GM18868 (cell line): ENCODE measurements at regions not wholly inside any gene's neighbourhood (a gene's known extent, or its start where the extent isn't known, plus 50 kb on each side); places are given as distances from the start of the nearest gene placed in this dataset.
"Not testable (repeated sequence)": the region's sequence is repeated elsewhere in the genome, so short reads cannot be mapped to it uniquely, and the experiment has no call there.

ENCODE experiments used
- ATAC-seq: cut with Tn5 transposase; IDR thresholded peaks from one replicate; pipeline ENCODE4 v1.9.1; 2021; ENCODE audit warnings: mild to moderate bottlenecking, moderate library complexity; ENCODE audit not compliant: unreplicated experiment

GRCh38 chr18:38646296-38646695, 1080.7 kb upstream of the CELF4 start:
- no peak for ATAC-seq

- ATAC-seq = no peak
These were observed 1079.5 kb upstream of the CELF4 start for GRCh38 chr18:38644875-38645641.

DNA sequence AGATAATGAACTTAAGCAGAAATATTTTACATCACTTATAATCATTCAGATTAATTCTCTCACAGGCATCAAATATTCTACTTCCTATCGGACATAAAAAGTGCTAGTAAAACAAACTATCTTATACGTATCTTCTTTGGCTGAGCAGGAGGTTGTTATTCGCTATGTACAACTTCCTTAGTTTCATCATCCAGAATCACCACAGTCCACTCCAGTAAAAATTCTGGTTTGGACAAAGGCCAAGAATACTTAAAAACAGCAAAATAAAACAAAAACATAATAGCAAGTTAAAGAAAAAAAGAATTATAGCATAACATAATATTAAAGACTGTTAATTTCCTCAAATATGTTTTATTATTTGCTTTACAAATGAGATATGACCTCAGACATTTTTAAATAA, 1077.1 kb upstream of the CELF4 start:
- ATAC-seq = no peak

DNA sequence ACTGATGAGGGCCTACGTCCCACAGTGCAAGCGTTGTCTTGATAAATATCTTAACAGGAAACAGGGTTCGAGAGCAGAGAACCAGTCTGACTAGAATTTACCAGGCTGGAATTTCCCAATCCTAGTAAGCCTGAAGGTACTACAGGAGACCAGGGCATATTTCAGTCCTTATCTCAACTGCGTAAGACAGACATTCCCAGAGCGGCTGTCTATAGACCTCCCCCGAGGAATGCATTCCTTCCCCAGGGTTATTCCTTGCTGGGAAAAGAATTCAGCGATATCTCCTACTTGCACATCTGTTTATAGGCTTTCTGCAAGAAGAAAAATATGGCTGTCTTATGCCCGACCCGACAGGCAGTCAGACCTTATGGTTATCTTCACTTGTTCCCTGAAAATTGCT, 1074.1 kb upstream of the CELF4 start:
- ATAC-seq = not testable (repeated sequence)

DNA sequence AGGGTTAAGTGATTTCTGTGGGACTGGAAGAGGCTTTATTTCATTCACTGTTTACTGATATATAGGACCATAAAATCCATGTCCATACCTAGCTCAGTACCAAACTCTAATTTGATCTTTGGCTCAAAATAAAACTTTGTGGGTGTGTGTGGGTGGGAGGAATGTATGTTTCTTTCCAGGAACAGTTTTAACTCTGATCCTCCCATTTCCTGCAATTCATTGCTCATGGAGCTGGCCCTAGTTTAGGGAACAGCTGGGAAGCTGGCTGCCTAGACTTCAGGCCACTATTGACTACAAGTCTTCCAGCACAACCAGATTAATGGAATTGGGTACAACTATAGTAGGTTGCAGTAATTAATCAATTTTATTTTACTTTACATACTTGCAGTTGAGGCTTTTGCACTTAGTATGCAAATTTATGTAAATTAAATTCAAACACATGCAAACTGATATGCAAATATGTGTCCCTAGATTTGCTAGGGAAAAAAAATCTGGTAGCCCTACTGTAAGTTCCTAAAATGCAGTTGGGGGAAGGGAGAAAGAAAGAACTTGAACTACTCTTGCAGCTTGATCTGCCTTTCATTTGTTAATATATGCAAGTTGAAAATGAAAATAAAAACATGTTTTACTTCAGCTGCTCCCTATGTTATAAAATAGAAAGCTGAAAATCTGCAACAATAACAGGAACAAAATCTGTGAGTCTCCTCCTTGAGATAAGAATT, 1070.3 kb upstream of the CELF4 start:
- no peak for ATAC-seq

- no peak for ATAC-seq
These were observed 1068.5 kb upstream of the CELF4 start for GRCh38 chr18:38634117-38634516.

DNA sequence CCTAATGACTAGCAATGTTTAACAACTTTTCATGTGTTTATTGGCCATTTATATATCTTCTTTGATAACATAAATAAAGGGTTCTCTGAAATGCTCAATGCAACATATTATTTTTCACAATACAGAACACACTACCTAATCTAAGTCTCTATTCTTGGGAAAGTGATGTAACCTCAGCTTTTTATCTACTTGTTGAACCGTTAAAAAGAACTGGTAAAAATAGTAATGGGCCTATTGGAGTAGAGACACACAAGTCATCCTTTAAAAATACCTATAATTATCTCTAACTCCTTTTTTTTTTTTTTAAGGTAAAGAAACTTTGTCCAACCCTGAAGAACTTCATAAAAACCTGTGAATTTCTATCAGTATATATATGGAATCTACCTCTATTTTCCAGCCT, 1067.7 kb upstream of the CELF4 start:
- no peak for ATAC-seq

- peak; percentile 70 for ATAC-seq
These were observed 1053.5 kb upstream of the CELF4 start for GRCh38 chr18:38619129-38619528.

- ATAC-seq = no peak
These were observed 1050.7 kb upstream of the CELF4 start for GRCh38 chr18:38616306-38616705.

GRCh38 chr18:38612904-38613303, 1047.3 kb upstream of the CELF4 start:
- no peak for ATAC-seq

DNA sequence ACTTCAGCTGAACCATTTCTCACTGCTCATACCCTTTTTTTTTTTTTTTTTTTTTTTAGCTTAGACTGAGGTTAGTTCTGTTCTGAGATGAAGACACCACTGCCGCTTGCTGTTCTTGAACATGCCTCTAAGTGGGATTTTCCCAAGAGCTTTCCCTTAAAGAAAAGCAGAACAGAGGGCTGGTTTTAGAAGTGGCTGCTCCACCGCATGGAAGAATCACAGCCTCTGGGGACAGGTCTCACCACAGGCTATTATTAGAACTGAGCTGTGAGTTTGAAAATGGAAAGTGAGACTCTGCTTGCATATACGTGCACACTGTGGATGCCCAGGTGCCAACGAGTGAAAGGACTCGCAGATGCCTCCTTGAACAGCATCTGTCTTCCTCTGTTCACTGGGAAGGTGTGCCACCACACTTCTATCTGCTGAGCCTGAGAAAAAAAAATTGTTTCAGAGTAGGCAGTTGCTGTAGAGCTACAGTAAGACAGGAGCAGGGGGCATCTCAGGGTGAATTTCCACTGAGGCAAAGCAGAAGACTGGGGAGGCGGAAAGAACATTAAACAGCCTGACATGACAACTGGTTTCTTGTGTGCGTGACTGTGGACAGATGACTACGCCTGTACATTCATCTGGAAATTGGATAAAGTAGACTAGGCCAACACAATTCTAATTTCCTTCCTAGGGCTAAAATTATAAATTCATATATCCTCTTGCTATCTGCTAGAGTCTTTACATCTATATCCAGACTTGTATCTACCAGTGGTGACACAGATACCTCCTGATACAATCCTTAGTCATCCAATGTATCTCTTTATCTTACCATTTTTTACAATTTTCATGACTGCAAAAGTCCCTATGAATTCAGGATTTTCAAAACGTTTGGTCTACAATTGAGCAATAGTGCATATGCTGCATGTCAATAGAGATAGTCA, 1045.7 kb upstream of the CELF4 start:
- peak; percentile 81 for ATAC-seq

GRCh38 chr18:38606841-38607240, 1041.2 kb upstream of the CELF4 start:
- peak; percentile 52 for ATAC-seq

DNA sequence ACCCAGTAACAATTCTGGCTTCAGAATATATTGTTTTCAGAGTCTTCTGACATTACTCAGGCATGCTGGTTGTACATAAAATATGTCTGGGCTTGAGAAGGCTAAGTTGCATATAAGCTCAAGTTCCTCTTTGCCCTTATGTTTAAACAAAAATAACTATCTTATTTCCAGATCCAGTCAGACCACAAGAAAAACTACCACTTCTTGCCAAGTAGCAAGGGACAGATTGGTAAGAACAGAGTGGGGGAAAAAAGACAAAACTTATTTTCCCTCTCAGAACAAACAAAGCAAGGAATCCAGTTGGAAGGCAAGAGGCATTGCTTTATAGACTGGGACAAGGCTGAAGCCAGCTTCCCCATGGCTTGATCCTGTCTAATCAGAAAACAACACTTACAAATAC, 1036.7 kb upstream of the CELF4 start:
- no peak for ATAC-seq

GRCh38 chr18:38587571-38587970, 1022.0 kb upstream of the CELF4 start:
- no peak for ATAC-seq

- no peak for ATAC-seq
These were observed 1020.7 kb upstream of the CELF4 start for GRCh38 chr18:38586327-38586726.

GRCh38 chr18:38579764-38580163, 1014.2 kb upstream of the CELF4 start:
- ATAC-seq = no peak

DNA sequence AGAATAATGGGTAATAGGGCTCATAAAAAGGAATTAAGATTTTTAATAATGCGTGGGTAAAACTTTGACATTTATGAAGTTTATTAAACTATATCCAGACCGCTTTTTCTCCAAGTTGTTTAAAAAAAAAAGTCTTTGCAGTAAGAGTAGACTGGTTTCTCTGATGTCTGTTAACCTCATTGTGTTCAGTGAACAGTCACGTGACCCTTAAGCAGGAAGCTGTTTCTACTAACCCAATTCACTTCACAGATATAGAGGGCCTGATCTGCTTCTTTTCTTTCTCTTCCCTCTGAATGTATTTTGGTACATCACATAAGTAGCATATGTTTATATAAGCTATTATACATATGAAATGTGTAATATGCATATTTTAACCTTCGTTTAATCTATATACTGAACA, 1011.3 kb upstream of the CELF4 start:
- no peak for ATAC-seq

GRCh38 chr18:38576349-38576748, 1010.8 kb upstream of the CELF4 start:
- ATAC-seq = no peak

- no peak for ATAC-seq
These were observed 1010.0 kb upstream of the CELF4 start for GRCh38 chr18:38575648-38576047.

DNA sequence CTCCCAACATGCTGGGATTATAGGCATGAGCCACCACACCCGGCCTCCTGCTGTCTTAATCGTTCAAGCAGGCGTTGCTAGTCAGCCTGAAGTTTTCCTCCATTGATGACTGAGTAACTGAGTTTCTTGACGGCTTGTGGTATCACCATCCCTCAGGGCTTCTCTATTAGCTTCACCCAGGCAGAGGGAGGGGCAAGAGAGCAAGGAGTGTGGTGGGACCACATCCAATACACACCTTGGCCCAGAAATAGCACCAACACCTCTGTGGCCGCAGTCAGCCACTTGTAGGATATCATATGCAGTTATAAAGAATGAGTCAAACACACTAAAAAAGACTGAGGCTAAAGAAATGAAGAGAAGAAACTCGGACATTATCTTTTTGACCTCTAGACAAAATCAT, 1009.4 kb upstream of the CELF4 start:
- ATAC-seq = no peak

DNA sequence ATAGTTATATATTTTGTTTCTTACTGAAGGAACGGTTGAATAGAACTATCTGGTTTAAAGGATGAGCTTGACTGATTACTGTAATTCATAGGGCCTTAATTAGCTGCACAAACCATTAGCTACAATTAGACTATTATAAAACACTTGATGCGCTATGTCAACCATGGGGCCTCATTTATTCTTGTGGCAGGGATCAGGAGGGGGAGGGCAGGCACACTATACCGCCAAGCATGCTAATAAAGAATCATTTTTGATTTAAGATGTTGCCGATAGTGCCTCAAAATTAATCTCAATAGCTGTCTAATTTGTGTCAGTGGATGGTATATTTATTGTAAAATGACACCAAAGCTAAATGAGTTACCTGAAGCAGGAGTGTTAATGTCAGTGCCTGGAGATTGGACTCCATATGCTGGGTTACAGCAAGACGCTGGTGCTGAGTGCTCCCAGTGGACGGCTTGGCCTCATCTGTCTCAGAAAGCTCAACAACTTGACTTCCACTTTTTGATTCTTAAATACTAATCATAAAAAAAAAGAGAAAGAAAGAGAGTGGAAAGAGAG, 1007.0 kb upstream of the CELF4 start:
- no peak for ATAC-seq
